GM18909 (cell line): ENCODE measurements at regions not wholly inside any gene's neighbourhood (a gene's known extent, or its start where the extent isn't known, plus 50 kb on each side); places are given as distances from the start of the nearest gene placed in this dataset.
"Not testable (repeated sequence)": the region's sequence is repeated elsewhere in the genome, so short reads cannot be mapped to it uniquely, and the experiment has no call there.

ENCODE experiments used
- ATAC-seq: cut with Tn5 transposase; IDR thresholded peaks from one replicate; pipeline ENCODE4 v1.9.1; 2021; ENCODE audit warnings: mild to moderate bottlenecking; ENCODE audit not compliant: unreplicated experiment, poor library complexity

GRCh38 chr15:62218841-62219240 is 53.8 kb upstream of the C2CD4B start:
- ATAC-seq = no peak

- ATAC-seq = no peak
Observed at GRCh38 chr15:62219799-62220198, 54.7 kb upstream of the C2CD4B start.

- no peak for ATAC-seq
Observed at GRCh38 chr15:62223020-62223419, 57.9 kb upstream of the C2CD4B start.

- no peak for ATAC-seq
Observed at GRCh38 chr15:62228604-62229003, 63.5 kb upstream of the C2CD4B start.

- ATAC-seq = no peak
Observed at GRCh38 chr15:62231856-62232255, 66.8 kb upstream of the C2CD4B start.

GRCh38 chr15:62240121-62241096 is 75.3 kb upstream of the C2CD4B start:
- ATAC-seq = no peak

GRCh38 chr15:62241135-62241770 is 76.2 kb upstream of the C2CD4B start:
- no peak for ATAC-seq

GRCh38 chr15:62242999-62243398 is 77.9 kb upstream of the C2CD4B start:
- no peak for ATAC-seq

- ATAC-seq = no peak
Observed at GRCh38 chr15:62244762-62245161, 79.7 kb upstream of the C2CD4B start.

GRCh38 chr15:62248277-62248984 is 83.3 kb upstream of the C2CD4B start:
- ATAC-seq = no peak

GRCh38 chr15:62249501-62249900 is 84.4 kb upstream of the C2CD4B start:
- no peak for ATAC-seq

GRCh38 chr15:62250186-62250585 is 85.1 kb upstream of the C2CD4B start:
- ATAC-seq = no peak

GRCh38 chr15:62250978-62251377 is 85.9 kb upstream of the C2CD4B start:
- ATAC-seq = no peak

GRCh38 chr15:62253294-62253693 is 88.2 kb upstream of the C2CD4B start:
- ATAC-seq = no peak

- ATAC-seq = no peak
Observed at GRCh38 chr15:62254137-62254934, 89.3 kb upstream of the C2CD4B start.

- ATAC-seq = not testable (repeated sequence)
Observed at GRCh38 chr15:62256430-62256829, 91.3 kb upstream of the C2CD4B start.

GRCh38 chr15:62257996-62258521 is 93.0 kb upstream of the C2CD4B start:
- no peak for ATAC-seq

- ATAC-seq = no peak
Observed at GRCh38 chr15:62262305-62262941, 97.3 kb upstream of the C2CD4B start.

GRCh38 chr15:62264196-62264595 is 99.1 kb upstream of the C2CD4B start:
- ATAC-seq = no peak
